A673 (cell line): ENCODE measurements at regions not wholly inside any gene's neighbourhood (a gene's known extent, or its start where the extent isn't known, plus 50 kb on each side); places are given as distances from the start of the nearest gene placed in this dataset.

Experiments used
- BruUV-seq: library from RNA; stranded (reverse); fragments of 400-500 nt; replicated peaks from 2 replicates; lab custom pipeline; 2021; lab: Mats Ljungman, UMichigan
- CTCF ChIA-PET: fragments of 300-600 bp; sonication (Branson Sonifier 250); formaldehyde crosslinking; loops from one replicate; lab custom pipeline; 2022; ENCODE audit warnings: antibody characterized with exemption; lab: Charles Lee
- POLR2A ChIA-PET: fragments of 300-600 bp; sonication (Branson Sonifier 250); formaldehyde crosslinking; loops from one replicate; lab custom pipeline; 2022; ENCODE audit warnings: antibody characterized with exemption; ENCODE audit not compliant: low non-redundant PET; lab: Charles Lee
- DNase-seq: peaks from one replicate; pipeline ENCODE4 v3.0.0-alpha.2; 2015; ENCODE audit warnings: low spot score
- H3K27ac ChIP-seq: fragments of 200-600 bp; sonication (generic); 2 replicates; pipeline ENCODE4 v1.5.1; 2016; ENCODE audit warnings: mixed run types, low read depth, mild to moderate bottlenecking, mixed read lengths, antibody characterized with exemption, low read length; ENCODE audit not compliant: poor library complexity, severe bottlenecking
- H3K27me3 ChIP-seq: fragments of 200-600 bp; sonication (generic); replicated peaks from 2 replicates; pipeline ENCODE4 v1.6.1; 2017; ENCODE audit warnings: mixed run types, low read depth, mild to moderate bottlenecking, mixed read lengths, antibody characterized with exemption, low read length; ENCODE audit not compliant: insufficient read depth, poor library complexity
- H3K36me3 ChIP-seq: fragments of 200-600 bp; sonication (generic); 2 replicates; pipeline ENCODE4 v1.6.1; 2016; ENCODE audit warnings: mixed run types, mild to moderate bottlenecking, mixed read lengths, antibody characterized with exemption, low read length; ENCODE audit not compliant: insufficient read depth, poor library complexity, severe bottlenecking
- H3K4me1 ChIP-seq: fragments of 200-600 bp; sonication (generic); 2 replicates; pipeline ENCODE4 v1.6.1; 2017; ENCODE audit warnings: mixed run types, mild to moderate bottlenecking, mixed read lengths, antibody characterized with exemption, low read length; ENCODE audit not compliant: insufficient read depth, poor library complexity, severe bottlenecking
- H3K4me3 ChIP-seq: fragments of 200-600 bp; sonication (generic); 2 replicates; pipeline ENCODE4 v1.5.1; 2016; ENCODE audit warnings: low read depth, mixed run types, mild to moderate bottlenecking, mixed read lengths, low read length; ENCODE audit not compliant: poor library complexity, severe bottlenecking
- H3K9me3 ChIP-seq: fragments of 200-600 bp; sonication (generic); 2 replicates; pipeline ENCODE4 v1.6.1; 2016; ENCODE audit warnings: mixed run types, low read depth, mild to moderate bottlenecking, mixed read lengths, antibody characterized with exemption, low read length; ENCODE audit not compliant: poor library complexity, severe bottlenecking
- EZH2 ChIP-seq: fragments of 200-600 bp; sonication (generic); IDR thresholded peaks from 2 replicates; pipeline ENCODE4 v1.6.1; 2017; ENCODE audit warnings: borderline replicate concordance, low read depth, mild to moderate bottlenecking, mixed read lengths, antibody characterized with exemption, low read length; ENCODE audit not compliant: poor library complexity, severe bottlenecking
- intact Hi-C: fragments of 100-400 bp; cut with micrococcal nuclease; formaldehyde crosslinking; loops from one replicate; pipeline ENCODE4 v1.10.0; 2022; ENCODE audit not compliant: unreplicated experiment
- TF ChIP-seq, protein P1 (sequence below): fragments of 300-800, 200-600 bp; sonication (generic); conservative IDR thresholded peaks from 2 replicates; pipeline ENCODE4 v1.5.1; 2017; ENCODE audit warnings: low read depth, mild to moderate bottlenecking, antibody characterized with exemption, low read length, moderate library complexity, mixed read lengths

GRCh38 chr1:5753549-5754421 is 238.4 kb downstream of the NPHP4 start:
- no peaks in the 10 kb centered on the region for H3K36me3 ChIP-seq

GRCh38 chr1:5752746-5753548 is 239.3 kb downstream of the NPHP4 start:
- no TSS peak for BruUV-seq
- H3K4me1 ChIP-seq: no peaks in the 10 kb centered on the region
- TF ChIP-seq, protein P1, sequence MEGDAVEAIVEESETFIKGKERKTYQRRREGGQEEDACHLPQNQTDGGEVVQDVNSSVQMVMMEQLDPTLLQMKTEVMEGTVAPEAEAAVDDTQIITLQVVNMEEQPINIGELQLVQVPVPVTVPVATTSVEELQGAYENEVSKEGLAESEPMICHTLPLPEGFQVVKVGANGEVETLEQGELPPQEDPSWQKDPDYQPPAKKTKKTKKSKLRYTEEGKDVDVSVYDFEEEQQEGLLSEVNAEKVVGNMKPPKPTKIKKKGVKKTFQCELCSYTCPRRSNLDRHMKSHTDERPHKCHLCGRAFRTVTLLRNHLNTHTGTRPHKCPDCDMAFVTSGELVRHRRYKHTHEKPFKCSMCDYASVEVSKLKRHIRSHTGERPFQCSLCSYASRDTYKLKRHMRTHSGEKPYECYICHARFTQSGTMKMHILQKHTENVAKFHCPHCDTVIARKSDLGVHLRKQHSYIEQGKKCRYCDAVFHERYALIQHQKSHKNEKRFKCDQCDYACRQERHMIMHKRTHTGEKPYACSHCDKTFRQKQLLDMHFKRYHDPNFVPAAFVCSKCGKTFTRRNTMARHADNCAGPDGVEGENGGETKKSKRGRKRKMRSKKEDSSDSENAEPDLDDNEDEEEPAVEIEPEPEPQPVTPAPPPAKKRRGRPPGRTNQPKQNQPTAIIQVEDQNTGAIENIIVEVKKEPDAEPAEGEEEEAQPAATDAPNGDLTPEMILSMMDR: no peak
- TF ChIP-seq EZH2: no peak
- CTCF ChIA-PET: no interaction called here
- POLR2A ChIA-PET: no interaction called here
- H3K4me3 ChIP-seq: no peak overlapping the region
- H3K27ac ChIP-seq: no peak overlapping the region
- DNase-seq: no peak
- intact Hi-C loops: no loop called here
- no peaks in the 10 kb centered on the region for H3K27me3 ChIP-seq
- no peaks in the 10 kb centered on the region for H3K36me3 ChIP-seq
- no peaks in the 10 kb centered on the region for H3K9me3 ChIP-seq

More at GRCh38 chr1:5753549-5754421, 238.4 kb downstream of the NPHP4 start:
- no peaks in the 10 kb centered on the region for H3K4me1 ChIP-seq
- H3K27ac ChIP-seq: no peak overlapping the region
- CTCF ChIA-PET: no interaction called here
- H3K9me3 ChIP-seq: no peaks in the 10 kb centered on the region
- no peak for DNase-seq
- no peaks in the 10 kb centered on the region for H3K27me3 ChIP-seq
- intact Hi-C loops: no loop called here
- H3K4me3 ChIP-seq: no peak overlapping the region
- no peak for TF ChIP-seq EZH2
- TF ChIP-seq, protein P1: no peak
- POLR2A ChIA-PET: no interaction called here
- no TSS peak for BruUV-seq

DNA sequence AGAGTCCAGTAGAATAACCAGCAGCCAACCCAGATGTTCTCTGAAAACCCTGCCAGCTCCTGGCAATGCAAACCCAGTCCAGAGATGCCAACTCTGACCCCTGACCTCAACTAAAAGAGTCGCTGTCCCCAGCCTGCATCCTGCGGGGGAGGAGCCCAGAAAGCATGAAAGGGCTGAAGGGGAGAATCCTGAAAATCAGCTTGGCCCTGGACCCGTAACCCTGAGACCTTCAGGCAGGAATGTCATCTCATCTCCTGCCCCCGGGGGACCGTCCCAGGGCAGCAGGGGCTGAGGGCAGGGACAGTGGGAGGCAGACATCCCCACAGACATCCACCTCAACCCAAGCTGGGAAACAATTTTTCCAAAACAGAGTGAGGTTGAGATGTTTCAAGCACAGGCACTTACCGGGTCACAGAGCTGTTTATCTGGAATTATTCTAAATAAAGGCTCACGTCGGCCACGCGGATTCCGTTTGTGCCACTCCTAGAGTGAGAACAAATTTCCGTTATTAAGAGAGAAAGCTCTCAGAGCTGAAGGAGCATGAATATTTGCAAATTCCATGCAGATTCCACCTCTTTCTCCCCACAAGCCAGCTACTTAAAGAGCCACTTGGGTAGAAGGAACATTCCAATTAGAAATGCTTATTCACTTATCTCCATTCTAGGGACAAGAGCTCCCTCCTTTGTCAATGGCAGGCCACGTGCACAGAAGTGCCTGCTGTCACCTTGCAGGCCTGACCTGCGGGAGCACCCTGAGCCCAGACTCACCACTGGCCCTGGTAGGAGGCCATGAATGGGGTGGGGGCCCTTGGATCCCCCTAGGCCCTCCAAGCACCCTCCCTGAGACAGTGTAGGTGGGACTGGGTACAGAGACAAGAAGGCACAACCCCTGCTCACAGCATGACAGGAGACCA is 240.1 kb downstream of the NPHP4 start:
- TF ChIP-seq EZH2: no peak
- TF ChIP-seq, protein P1: 0 out of 2 replicates have a peak, but pooled peaks have one; percentile 16
- no TSS peak for BruUV-seq
- H3K9me3 ChIP-seq: no peaks in the 10 kb centered on the region
- no peaks in the 10 kb centered on the region for H3K4me1 ChIP-seq
- intact Hi-C loops: no loop called here
- CTCF ChIA-PET: interaction anchor here (0.6 kb wide), 1 partner anchor 50 kb away, joined by 4 read pairs; no protein-coding TSS in a partner anchor
- DNase-seq: no peak
- H3K27ac ChIP-seq: no peak overlapping the region
- POLR2A ChIA-PET: no interaction called here
- no peaks in the 10 kb centered on the region for H3K36me3 ChIP-seq
- H3K4me3 ChIP-seq: no peak overlapping the region
- H3K27me3 ChIP-seq: no peaks in the 10 kb centered on the region
